Skin of body (tissue), 1 donor: ENCODE measurements at regions not wholly inside any gene's neighbourhood (a gene's known extent, or its start where the extent isn't known, plus 50 kb on each side); places are given as distances from the start of the nearest gene placed in this dataset.

Experiments used
- DNase-seq: peaks from one replicate; lab custom pipeline; 2025; lab: John Stamatoyannopoulos, UW

GRCh38 chr14:27077710-27078109 is 479.9 kb upstream of the NOVA1 start:
- no peak for DNase-seq

- DNase-seq: no peak
These were observed 480.4 kb upstream of the NOVA1 start for GRCh38 chr14:27078191-27078590.

GRCh38 chr14:27079716-27080115 is 481.9 kb upstream of the NOVA1 start:
- peak; percentile 3 for DNase-seq

GRCh38 chr14:27085500-27085899 is 487.7 kb upstream of the NOVA1 start:
- no peak for DNase-seq

GRCh38 chr14:27090716-27091115 is 492.9 kb upstream of the NOVA1 start:
- DNase-seq: no peak

- DNase-seq: no peak
These were observed 494.1 kb upstream of the NOVA1 start for GRCh38 chr14:27091973-27092372.

- no peak for DNase-seq
These were observed 498.3 kb upstream of the NOVA1 start for GRCh38 chr14:27096091-27096490.

GRCh38 chr14:27098451-27098850 is 500.6 kb upstream of the NOVA1 start:
- DNase-seq: no peak

- no peak for DNase-seq
These were observed 516.3 kb upstream of the NOVA1 start for GRCh38 chr14:27114180-27114579.

GRCh38 chr14:27123162-27123561 is 525.3 kb upstream of the NOVA1 start:
- no peak for DNase-seq

- DNase-seq: no peak
These were observed 530.0 kb upstream of the NOVA1 start for GRCh38 chr14:27127838-27128237.

- DNase-seq: no peak
These were observed 536.4 kb upstream of the NOVA1 start for GRCh38 chr14:27134200-27134599.

GRCh38 chr14:27145170-27145569 is 547.3 kb upstream of the NOVA1 start:
- no peak for DNase-seq

- DNase-seq: no peak
These were observed 550.3 kb upstream of the NOVA1 start for GRCh38 chr14:27148143-27148542.

- no peak for DNase-seq
These were observed 566.3 kb upstream of the NOVA1 start for GRCh38 chr14:27164139-27164538.

GRCh38 chr14:27175489-27175888 is 577.7 kb upstream of the NOVA1 start:
- no peak for DNase-seq

- DNase-seq: no peak
These were observed 583.5 kb upstream of the NOVA1 start for GRCh38 chr14:27181333-27181732.

- no peak for DNase-seq
These were observed 586.6 kb upstream of the NOVA1 start for GRCh38 chr14:27184427-27184826.

- no peak for DNase-seq
These were observed 588.2 kb upstream of the NOVA1 start for GRCh38 chr14:27186048-27186447.

- DNase-seq: no peak
These were observed 589.3 kb upstream of the NOVA1 start for GRCh38 chr14:27187136-27187535.

- DNase-seq: peak; percentile 2
These were observed 592.5 kb upstream of the NOVA1 start for GRCh38 chr14:27190296-27190695.

- DNase-seq: no peak
These were observed 601.4 kb upstream of the NOVA1 start for GRCh38 chr14:27199272-27199671.

GRCh38 chr14:27205036-27205435 is 607.2 kb upstream of the NOVA1 start:
- no peak for DNase-seq

- no peak for DNase-seq
These were observed 613.9 kb upstream of the NOVA1 start for GRCh38 chr14:27211741-27212140.

GRCh38 chr14:27222671-27223070 is 624.8 kb upstream of the NOVA1 start:
- DNase-seq: no peak
